ENCODE measurements at regions not wholly inside any gene's neighbourhood (a gene's known extent, or its start where the extent isn't known, plus 50 kb on each side); places are given as distances from the start of the nearest gene placed in this dataset.

DNA sequence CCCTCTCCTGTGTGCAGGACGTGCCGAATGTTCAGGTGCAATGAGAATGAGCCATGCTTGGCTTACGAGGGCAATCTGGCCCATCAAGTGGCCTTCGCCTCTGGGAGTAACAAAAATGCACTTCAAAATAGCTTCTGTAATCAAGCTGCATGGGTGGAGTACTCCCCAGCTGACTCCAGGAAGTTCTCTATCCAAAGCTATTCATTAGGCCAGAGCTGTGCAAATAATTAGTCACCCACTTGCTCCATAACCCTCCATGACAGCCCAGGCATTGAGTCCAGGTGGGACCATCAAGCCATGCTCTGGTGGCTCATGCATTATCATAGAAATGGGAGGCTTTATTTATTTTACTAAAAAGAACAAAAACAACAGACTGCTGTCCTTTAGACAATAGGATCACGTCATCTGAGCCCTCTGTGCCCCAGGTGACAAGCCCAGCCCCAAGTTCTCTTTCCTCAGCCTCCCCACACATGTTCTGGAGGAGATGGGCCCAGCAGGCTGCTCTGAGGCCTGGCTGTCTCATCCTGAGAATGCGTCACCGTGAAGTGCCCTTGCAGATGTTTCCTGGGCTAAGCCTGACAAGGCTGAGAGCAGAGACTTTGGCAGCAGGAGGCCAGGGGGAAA lies 244.7 kb downstream of the ETS1 start:
- peak; percentile 68 for DNase-seq (ENCODE audit: low read depth)
- TF ChIP-seq, protein P1, sequence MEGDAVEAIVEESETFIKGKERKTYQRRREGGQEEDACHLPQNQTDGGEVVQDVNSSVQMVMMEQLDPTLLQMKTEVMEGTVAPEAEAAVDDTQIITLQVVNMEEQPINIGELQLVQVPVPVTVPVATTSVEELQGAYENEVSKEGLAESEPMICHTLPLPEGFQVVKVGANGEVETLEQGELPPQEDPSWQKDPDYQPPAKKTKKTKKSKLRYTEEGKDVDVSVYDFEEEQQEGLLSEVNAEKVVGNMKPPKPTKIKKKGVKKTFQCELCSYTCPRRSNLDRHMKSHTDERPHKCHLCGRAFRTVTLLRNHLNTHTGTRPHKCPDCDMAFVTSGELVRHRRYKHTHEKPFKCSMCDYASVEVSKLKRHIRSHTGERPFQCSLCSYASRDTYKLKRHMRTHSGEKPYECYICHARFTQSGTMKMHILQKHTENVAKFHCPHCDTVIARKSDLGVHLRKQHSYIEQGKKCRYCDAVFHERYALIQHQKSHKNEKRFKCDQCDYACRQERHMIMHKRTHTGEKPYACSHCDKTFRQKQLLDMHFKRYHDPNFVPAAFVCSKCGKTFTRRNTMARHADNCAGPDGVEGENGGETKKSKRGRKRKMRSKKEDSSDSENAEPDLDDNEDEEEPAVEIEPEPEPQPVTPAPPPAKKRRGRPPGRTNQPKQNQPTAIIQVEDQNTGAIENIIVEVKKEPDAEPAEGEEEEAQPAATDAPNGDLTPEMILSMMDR (IDR thresholded peaks at IDR 0.05; ENCODE audit: insufficient read depth, low read length): no peak

GRCh38 chr11:128341280-128342248 lies 245.8 kb downstream of the ETS1 start:
- H3K4me3 ChIP-seq (ENCODE audit: low read depth, low read length): no peak overlapping the region
- DNase-seq (ENCODE audit: low read depth): no peak
- TF ChIP-seq, protein P1 (IDR thresholded peaks at IDR 0.05; ENCODE audit: insufficient read depth, low read length): no peak

More for the DNA sequence above, 244.7 kb downstream of the ETS1 start:
- no peak overlapping the region for H3K4me3 ChIP-seq (ENCODE audit: low read depth, low read length)

- DNase-seq (ENCODE audit: low read depth): no peak
- H3K4me3 ChIP-seq (ENCODE audit: low read depth, low read length): no peak overlapping the region
- TF ChIP-seq, protein P1 (IDR thresholded peaks at IDR 0.05; ENCODE audit: insufficient read depth, low read length): no peak
These were observed 247.6 kb downstream of the ETS1 start for GRCh38 chr11:128339792-128340191.

DNA sequence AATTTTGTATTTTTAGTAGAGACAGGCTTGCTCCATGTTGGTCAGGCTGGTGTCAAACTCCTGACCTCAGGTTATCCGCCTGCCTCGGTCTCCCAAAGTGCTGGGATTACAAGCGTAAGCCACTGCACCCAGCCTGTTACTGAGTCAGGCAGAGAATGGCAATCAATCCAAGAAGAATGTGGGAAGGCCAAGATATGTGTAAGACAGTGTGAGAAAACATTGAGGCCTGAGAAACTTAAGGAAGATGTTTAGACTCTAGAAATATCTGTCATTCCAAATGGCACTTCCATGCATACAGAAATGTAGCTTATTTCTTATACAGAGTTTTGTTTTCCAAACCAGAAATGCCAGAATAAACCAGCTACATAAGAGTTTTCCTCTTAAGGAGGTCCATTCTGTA lies 248.5 kb downstream of the ETS1 start:
- DNase-seq (ENCODE audit: low read depth): no peak
- TF ChIP-seq, protein P1 (IDR thresholded peaks at IDR 0.05; ENCODE audit: insufficient read depth, low read length): no peak
- no peak overlapping the region for H3K4me3 ChIP-seq (ENCODE audit: low read depth, low read length)

GRCh38 chr11:128336203-128336602 lies 251.2 kb downstream of the ETS1 start:
- no peak overlapping the region for H3K4me3 ChIP-seq (ENCODE audit: low read depth, low read length)
- TF ChIP-seq, protein P1 (IDR thresholded peaks at IDR 0.05; ENCODE audit: insufficient read depth, low read length): peak; percentile 15
- peak; percentile 81 for DNase-seq (ENCODE audit: low read depth)

DNA sequence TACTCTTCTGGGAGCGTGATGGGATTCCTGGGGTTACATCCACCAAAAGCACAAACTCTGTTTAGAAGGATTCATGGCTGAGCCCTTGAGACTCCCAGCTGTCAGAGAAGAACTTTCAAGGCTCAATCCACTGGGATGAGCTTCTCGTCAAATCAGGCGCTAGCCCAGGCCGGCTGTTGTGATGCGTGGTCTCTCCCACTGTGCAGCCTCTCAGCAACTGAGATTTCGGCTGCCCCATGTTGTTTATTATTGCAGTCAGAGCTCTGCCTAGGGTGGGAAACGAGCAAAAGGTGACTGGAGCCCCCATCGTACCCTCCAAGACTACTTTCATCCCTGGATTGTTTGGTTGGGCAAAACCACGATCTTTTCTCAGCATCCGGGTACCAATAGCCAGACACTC lies 251.6 kb downstream of the ETS1 start:
- TF ChIP-seq, protein P1 (IDR thresholded peaks at IDR 0.05; ENCODE audit: insufficient read depth, low read length): no peak
- no peak overlapping the region for H3K4me3 ChIP-seq (ENCODE audit: low read depth, low read length)
- DNase-seq (ENCODE audit: low read depth): no peak

Measured in fibroblast of the aortic adventitia (primary cell).